HG03159 (cell line): ENCODE measurements at regions not wholly inside any gene's neighbourhood (a gene's known extent, or its start where the extent isn't known, plus 50 kb on each side); places are given as distances from the start of the nearest gene placed in this dataset.

Source experiments
- ATAC-seq: cut with Tn5 transposase; IDR thresholded peaks from one replicate; pipeline ENCODE4 v1.9.1; 2021; ENCODE audit warnings: mild to moderate bottlenecking, moderate library complexity; ENCODE audit not compliant: unreplicated experiment

DNA sequence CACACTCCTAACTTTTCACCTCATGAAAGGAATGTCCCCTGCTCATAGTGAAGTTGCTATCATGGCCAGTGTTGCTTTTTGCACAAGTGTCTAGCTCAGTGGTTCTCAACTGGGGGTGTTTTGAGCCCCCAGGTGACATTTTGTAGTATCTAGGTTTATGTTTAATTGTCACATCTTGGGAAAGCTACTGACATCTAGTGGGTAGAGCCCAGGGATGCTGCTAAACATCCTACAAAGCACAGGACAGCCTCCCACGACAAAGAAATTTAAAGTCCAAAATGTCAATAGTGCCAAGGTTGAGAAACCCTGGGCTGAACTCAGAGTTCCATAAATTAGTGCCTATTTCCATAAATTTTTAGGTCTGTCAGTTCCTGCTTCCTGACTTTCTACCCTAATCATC, 70.7 kb upstream of the HCCS start:
- no peak for ATAC-seq

DNA sequence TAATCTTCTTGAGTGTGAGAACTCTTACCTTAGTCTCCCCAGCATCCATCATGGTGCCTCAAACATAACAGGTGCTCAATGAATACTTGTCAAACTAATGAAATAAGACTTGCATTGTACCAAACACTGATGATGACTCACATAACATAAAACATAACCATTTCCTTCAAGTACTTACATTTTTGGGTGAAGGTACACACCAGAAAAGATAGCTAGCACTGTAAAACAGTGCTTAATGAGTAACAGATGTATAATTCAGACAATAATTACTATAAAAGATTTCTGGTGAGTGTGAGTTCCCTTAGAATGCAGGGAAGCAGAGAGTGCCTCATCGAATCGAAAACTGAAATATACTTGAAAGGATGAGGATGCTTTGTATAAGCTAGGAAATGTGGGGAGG, 70.1 kb upstream of the HCCS start:
- ATAC-seq = no peak

DNA sequence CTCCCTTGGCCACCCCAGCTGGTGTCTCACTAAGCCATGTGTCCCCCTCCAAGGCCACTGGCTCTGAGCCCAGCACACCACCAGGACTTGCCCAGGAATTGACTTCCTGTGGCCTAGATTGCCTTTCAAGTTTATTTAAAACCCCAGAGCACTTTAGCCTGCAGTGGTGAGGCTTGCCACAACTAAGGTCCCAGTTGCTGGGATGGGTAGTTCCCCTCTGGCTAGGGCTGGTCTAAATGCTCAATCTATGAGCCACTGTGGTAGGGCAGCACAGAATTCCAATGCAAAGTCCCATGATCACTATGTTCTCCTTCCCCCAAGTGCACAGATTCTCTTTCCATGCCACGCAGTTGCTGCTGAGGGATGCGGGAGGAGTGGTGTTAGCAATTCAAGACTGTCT, 61.1 kb upstream of the HCCS start:
- ATAC-seq = no peak

DNA sequence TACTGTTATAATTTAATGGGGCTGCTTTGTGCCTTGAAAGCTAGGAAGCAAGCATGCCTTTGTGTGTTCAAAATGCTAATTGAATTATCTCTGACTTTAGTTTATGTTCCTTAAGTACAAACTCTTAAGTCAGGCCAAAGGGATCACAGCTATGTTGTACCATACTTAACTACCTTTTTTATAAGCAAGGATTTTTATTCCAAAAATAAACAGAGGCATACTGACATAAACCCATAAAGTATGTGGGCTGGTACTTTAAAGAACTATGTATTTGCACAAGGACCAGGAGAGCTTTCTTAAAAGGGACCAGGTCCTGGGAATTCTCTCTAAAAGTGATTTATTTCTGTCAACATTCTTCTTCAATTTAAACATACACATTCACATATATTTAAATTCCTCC, 57.8 kb upstream of the HCCS start:
- no peak for ATAC-seq

DNA sequence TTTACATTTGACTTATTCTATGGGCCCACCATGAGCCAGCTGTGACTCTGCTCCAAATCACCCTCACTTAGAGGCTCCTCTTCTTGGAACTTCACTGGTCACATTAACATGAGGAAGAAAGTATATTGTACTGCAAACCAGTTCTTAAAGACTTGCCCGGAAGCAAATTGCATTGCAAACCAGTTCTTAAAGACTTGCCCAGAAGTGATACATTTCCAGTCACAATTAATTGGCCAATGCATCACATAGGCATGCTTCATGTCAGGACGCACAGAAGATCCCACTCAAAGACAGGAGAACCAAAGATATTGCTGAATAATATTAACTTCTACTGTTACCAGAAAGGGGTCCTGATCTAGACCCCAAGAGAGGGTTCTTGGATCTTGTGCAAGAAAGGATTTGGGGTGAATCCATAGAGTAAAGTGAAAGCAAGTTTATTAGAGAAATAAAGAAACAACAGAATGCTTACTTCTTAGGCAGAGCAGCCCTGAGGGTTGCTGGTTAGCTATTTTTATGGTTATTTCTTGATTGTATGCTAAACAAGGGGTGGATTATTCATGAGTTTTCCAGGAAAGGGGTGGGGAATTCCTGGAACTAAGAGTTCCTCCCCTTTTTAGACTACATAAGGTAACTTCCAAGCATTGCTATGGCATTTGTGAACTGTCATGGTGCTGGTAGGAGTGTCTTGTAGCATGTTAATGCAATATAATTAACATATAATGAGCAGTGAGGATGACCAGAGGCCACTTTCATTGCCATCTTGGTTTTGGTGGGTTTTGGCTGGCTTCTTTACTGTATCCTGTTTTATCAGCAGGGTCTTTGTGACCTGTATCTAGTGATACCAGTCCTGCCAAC, 54.6 kb upstream of the HCCS start:
- no peak for ATAC-seq

DNA sequence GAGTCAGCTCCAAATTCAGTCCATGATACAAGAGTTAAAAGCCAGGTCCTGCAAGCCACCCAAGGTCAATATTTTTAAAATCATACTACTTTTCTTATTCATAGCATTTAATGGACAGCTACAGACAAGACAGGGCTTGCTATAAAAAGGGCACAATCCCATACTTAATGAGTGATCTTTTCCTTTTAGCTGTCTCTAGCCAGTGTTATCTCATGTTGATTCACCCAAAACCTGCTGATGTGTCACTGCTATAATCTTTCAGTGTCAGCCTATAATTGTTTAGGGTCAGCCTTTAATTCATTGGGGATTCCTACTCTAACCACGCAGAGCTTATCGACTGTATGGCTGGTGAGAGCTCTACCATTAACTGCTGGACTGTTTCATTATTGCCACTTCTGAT, 51.2 kb upstream of the HCCS start:
- no peak for ATAC-seq
